ENCODE measurements at regions not wholly inside any gene's neighbourhood (a gene's known extent, or its start where the extent isn't known, plus 50 kb on each side); places are given as distances from the start of the nearest gene placed in this dataset.
"Not testable (repeated sequence)": the region's sequence is repeated elsewhere in the genome, so short reads cannot be mapped to it uniquely, and the experiment has no call there.

DNA sequence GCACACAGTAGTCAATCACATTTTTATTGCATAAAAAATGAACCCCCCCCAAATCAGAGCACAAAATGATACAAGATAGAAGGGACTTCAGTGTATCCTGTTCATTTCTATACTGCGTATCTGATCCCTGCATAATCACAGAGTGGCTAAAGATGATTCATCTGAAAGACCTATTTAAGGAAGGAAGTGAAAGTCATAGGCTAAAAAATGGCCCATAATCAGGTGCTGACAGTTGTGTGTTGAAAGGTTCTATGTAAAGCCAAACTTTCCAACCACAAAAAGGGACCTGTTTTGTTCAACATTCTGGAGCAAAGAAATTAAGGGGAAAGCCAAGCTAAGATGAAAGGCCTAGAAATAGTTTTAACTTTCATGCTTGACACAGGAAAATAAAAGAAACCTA is 147.8 kb upstream of the ATP2B1 start:
- DNase-seq (ENCODE audit: low spot score) = peak; percentile 45

DNA sequence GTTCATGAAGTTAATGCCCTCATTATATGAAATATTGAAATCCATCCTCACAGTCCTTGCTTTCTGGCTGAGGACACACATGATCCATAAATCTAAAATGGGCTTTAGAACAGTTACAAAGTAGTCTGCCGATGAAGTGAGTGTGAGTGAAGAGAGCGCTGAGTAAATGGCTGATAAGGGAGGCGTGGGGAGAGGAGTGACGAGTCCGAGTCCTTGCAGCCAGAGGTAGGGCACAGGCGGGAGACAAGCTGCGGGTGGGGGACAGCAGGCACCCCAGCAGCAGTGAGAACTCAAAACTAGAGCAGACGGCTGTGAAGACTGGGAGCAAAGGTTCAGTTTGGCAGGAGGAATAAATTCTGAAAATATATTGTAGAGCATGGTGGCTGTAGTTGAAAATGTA is 140.1 kb upstream of the ATP2B1 start:
- DNase-seq (ENCODE audit: low spot score) = no peak

DNA sequence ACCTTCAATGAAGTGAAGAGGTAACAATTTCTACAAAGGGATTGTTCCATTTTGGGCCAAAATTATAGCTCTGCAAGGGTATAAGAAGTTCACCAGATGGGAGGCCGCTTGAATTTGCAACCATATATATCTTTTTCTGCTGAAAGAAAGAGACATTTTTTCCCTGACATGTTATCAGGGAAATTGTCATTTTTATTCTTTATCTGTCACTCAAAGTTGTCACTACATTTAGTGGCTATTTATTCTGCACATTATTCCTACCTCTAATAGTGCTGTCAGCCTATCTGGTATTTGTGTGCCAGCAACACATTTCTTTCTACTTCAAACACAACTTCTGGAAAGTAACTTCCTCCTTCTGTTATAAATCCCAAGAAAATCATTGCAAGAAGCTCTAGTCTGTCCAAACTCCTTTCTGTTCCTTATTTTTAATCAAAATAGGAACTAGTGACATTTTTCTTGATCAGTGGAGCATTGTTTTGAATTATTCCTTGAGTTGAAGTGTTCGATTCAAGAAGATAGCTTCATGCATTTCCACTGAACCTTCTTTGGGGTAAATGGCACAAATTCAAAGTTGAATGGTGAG is 137.9 kb upstream of the ATP2B1 start:
- no peak for DNase-seq (ENCODE audit: low spot score)

DNA sequence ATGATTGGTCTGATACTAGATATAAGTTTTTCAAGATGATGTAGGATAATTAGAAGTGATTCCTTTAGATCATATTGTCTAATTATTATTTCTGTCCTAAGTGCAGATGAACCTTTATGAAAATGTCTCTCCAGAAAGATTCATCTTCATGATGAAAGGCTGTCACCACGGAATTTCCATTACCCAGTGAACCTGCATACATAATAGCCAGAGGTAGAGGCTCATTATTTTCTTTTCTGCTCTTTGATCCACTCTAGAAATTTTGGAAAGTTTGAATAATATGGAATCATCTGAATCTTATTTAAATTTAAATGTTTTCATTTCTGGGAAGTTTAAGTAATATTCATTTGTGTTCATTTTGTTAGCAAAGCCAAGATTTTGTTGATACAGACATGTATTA is 137.1 kb upstream of the ATP2B1 start:
- no peak for DNase-seq (ENCODE audit: low spot score)

DNA sequence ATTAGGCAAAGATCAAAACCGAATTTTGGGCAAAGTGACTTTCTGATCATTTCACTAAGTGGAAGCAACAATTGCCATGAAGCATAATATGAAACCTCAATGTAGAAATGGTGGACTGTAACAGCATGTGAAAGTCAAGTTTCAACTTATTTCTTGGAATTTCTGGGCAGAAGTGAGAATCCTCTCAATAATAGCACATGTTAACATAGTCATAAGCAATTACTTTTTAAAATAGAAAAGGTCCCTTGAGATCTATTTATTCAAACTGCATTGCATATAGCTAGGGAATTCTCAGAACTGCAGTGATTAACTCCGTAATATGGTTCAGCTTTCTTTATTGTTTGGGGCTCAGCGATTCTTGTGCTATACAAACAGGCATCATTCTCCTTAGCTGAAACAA is 136.7 kb upstream of the ATP2B1 start:
- DNase-seq (ENCODE audit: low spot score) = no peak

DNA sequence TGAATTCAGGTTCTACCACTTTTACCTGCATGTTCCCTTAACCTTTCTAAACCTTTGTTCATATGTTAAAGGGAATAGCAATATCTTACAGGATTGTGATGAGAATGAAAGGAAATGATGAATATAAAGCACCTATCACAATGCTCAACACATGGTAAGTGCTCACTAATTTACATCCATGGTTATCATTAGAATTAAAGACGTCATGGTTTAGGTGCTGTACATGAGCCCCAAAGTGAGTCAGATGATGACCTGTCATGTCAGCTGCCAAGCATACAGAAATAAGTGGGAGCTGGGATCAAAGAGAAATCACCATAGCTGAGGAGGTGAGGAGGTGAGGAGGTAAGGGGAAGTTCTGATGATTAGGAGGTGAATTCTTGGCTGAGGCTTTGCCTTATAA is 135.9 kb upstream of the ATP2B1 start:
- no peak for DNase-seq (ENCODE audit: low spot score)

DNA sequence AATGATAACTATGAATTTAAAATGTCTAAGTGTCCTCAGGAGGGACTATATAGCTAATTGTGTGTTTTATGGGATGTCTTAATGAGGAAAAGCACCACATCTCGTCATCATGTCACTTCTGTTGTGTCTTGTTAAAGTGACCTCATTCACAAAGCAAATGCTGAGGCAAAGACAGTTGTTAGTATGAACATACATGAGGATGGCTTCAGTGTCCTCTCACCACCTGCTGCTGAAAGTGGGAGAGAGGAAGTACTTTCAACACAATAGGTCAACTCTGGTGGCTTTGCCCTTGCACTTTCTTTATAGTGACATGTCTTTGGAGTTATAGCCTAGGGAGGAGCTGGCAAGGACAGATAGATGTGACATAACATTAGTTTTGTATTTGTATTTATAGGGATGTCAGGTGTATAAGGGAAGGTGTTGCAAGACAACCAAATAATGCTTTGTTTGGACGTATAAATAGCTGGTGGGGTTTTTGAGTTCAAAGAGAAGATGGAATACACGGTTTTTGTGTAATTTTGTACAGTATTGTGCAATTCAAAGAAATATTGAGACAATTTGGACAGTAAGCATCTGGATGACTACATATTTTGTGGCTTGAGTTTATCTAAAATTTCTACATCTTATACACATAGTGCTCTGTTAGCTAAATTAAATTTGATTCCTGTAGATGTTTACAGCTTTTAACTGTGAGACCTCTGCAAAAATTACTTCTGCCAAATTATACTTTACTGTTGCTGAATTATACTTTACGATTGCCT is 131.7 kb upstream of the ATP2B1 start:
- peak; percentile 10 for DNase-seq (ENCODE audit: low spot score)

DNA sequence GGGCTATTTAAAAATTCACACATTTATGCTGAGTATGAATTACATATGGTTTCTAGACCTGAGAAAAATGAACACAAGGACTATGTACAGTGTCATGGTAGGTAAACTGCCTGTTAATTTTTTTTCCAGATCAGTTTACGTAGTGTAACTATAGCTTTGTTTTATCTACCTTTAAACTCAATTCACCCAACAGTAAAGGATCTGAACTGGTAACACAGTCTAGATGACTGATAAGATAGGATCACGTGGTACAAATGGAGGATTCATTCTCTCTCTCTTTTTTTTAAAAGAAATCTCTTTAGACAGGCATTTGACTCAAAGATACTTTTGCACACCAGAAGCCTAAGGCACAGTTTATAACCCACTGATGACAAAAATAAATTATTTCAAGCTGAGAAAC is 130.8 kb upstream of the ATP2B1 start:
- no peak for DNase-seq (ENCODE audit: low spot score)

DNA sequence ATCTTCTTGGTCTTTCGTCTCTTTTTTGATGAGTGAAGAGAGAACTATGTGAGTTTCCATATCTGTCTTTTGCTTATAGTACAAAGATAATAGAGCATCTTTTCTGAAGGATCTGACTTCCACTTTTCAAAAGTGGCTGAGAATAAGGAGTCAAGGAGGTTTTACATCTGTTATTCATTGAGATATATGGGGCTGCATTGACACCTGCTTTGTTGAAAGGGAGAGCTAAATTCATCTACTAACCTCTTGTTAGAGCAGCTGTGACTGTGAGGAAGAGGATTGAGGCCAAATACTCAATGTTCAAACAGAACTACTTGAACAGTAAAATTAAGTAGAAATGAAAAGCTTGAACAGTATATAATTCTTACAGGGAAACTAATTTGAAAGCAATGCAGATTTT is 130.2 kb upstream of the ATP2B1 start:
- no peak for DNase-seq (ENCODE audit: low spot score)

DNA sequence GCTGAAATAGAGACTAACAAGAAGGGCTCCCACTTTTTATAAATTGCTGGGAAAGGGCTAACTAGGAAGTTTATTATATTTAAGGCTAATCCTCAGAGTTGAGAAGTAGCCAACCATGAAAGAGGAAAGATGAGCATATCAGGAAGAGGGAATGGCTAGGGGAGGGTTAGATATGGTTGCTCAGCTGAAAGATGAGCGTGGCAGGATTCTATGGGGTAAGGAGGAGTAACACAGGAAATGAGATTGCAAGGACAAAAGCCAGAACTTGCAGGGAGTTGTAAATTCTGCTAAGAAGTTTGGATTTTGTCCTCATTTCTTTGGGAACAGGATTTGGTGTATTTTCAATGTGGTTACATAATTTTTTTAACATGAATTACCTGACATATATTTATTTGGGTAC is 127.4 kb upstream of the ATP2B1 start:
- no peak for DNase-seq (ENCODE audit: low spot score)

DNA sequence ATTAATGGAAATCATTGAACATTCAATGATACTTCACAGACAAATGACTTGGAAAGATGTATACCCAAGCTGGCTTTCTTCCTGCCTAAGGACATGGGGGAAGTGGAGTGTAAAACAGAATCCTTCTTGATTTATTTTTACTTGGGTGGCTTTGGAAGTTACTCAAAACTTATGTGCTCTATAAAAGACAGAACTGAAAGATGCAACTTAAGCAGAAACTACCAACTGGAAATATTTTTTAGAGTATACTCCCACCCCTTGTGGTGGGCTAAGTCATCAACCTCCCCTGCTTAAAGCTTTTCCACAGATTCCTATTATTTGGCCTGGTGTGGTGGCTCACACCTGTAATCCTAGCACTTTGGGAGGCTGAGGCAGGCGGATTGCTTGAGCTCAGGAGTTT is 126.0 kb upstream of the ATP2B1 start:
- no peak for DNase-seq (ENCODE audit: low spot score)

DNA sequence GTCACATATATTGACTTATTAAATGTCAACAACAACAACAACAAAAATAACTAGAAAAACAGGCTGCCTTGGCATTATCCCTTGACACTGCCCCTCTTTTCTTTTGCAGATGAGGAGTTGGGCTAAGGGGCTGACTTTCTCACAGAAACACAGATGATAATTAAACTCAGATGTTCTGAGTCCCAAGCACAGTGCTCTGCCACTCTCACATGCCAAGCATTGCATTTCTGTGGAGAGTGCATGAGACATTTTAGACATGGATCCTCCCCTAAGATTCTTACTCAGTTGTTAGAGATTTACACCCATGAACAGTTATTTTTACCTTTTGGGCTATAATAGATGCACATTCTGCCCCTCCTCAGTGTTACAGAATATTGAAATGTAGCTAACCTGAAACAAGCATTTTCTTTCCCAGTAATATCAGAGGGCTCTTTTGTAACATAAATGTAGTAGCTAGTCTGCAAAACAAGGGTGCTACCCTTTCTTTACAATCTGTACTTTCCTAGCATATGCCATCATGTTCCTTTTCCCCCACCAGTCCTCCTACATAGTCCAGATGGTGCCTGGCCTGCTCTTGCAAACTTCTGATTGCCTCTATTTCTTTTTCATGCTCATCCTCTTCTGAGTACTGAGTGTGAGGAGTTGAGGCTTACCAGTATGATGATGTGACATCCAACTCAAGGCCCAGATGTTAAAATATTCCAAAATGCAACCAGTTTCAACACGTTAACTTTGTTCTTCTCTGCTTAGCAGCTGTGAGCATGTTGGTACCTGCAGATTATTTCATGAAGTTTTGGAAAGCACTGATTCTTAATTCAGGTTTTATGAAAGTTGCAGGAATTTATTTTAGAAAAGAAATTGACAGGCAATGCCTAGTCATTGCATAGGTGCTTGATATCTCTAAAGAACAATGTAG is 125.0 kb upstream of the ATP2B1 start:
- DNase-seq (ENCODE audit: low spot score) = peak; percentile 54

DNA sequence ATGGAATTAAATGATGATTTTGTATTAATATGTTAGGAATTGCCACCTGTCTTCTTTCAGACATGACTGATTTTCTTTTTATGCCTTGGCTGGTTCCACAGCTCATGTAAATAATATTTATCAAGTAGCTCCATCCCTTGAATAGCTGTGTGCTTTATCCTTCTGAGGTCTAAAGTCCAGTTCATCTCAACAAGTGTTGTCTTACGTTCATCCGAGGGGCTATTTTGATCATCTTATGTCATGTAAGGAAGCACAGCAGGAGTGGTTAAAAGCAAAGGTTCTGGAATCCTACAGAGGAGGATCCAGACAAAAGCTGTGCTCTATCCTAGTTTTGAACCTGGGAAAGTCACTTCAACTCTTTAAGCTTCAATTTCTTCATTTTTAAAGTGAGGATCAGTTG is 123.7 kb upstream of the ATP2B1 start:
- no peak for DNase-seq (ENCODE audit: low spot score)

DNA sequence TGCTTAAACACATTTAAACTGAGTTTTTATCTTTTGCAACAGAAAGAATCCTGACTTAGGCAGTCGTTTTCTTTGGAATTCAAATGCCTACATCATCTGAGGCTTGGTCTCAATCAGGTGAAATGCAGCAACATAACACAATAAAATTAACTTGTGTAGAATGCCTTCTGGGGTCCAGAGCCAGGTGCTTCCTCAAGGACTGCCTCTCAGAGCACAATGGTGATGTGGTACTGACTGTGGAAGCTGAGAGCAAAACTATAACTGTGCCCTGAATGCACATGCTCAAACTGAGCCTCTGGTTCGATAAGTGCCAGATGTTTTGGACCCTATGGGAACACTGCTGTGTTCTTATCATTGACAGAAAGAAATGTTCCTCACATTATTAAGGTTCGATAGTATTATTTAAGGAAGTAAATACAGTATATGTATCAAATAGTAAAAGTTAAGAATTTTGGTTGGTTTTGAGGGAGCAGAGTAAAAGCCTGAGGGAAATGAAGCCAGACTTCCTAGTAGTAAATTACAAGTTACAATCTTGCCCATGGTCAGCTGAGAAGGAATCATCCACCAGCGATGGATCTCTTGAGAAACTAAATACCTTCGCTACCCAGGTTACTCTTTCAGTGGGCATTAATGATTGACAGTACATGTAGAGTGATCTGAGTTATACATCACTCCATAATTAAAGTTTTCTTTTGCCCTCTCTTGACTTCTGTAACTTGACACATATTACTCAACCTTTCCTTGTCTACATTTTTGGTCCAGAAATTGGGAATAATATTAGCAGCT is 122.9 kb upstream of the ATP2B1 start:
- DNase-seq (ENCODE audit: low spot score) = no peak

DNA sequence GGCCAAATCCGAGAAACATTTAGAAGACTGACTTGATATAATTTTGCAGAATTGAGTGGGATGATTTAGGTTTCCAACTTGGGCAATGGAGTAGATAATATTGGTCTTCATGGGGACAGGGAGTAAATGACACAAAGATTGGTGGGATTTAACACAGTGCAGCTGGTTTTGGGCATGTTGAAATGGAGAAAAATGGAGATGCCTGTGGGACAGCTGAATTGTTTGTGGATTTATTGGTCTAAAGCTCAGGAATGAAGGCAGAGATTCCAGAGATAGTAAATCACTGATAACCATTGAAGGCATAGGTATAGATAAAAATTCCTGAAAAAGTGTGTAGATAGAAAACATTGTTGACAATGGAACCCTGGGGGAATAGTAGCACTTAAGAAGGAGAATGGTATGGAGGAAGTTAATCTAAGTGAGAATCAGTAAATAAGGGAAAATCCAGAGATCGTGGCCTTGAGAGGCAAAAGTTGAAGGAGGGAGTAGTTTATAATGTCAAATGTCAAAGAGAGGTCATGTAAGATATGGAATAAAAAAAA is 120.9 kb upstream of the ATP2B1 start:
- DNase-seq (ENCODE audit: low spot score) = no peak

DNA sequence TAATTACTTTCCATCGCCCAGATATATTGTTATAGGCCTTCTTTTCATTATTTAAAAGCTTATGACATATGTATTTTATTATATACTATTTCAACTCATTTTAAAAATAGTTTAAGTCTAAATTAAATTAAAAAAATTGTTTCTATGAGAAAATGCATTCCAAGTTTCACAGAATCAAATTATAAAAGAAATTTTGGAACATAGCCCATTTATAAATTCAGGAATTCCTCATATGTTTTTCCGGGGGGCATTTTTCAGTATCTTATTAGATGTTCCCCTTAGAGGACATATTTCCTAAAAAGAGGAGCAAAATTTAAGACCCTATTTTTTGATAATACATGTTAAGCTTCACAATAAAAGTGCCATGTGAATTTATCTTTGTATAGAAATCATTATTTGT is 119.9 kb upstream of the ATP2B1 start:
- no peak for DNase-seq (ENCODE audit: low spot score)

DNA sequence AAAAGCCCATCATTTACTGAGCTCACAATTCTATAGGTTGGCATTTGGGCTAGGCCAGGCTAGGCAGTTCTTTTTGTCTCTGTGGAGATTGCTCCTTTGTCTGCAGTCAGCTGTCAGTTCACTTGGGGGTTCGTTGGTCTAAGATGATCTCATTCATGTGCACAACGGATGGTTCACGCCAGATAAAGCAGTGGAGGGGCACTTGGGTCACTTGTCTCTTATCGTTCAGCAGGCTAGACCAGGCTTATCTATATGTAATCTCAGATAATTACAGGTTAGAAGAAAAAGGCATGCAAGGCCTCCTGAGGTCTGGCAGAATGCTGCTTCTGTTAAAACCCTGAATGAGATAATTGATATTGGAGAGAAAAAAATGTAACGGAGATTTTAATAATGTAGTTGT is 119.0 kb upstream of the ATP2B1 start:
- no peak for DNase-seq (ENCODE audit: low spot score)

DNA sequence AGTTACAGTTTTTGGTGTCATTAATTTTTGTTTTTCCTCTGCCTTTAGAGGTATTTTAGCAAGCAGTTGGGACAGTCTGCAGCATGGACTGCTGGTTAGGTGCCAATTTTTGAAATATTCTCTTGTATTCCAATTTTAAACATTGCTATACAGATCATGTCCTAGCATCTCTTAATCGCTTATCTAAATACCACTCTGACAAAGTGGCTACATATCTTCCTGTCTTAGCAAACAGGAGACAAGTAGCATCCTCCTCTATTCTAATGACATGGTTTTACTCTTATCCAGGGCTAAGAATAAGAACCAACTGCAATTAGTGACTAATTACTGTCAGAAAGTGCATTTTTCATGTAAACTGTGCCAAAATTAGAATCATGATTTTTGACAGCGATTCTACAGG is 117.8 kb upstream of the ATP2B1 start:
- no peak for DNase-seq (ENCODE audit: low spot score)

DNA sequence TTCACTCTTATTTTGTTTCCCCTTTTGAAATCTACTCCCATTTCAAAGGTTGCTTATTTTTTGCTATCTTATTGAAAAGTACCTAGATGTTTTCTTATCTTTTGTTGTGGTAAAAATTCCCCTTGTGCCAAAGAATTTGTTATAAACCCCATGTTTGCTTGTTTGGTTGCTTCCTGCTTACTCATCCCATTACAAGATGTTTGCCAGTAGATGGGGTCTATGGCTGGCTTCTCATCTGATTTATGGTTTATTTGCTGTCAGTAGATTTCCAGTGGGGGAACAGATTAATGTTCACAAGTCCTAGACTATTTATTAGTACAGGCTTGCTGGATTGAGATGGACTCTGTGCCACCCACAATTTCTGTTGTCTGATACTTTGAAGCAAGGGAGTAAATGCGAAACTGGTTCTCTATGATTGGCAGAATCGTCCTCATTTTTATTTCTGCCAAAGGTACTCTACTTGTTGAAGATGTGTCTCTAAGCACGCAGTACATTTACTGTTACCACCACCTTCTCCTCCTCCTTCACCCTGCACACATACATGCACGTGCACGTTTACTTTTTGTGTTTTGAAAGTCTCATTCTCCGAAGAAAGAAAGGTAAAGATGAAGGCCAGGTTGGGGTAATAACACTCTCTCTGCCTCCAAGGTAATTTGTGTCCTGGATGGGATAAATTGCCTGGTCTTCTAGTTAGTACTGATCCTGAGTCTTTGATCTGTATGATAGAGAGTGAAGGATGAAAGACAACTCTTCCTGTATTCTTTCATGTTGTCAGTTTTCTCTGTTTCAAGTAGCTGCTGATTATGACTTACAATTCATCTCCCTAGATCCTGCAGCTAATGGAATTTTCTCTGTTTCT is 117.2 kb upstream of the ATP2B1 start:
- DNase-seq (ENCODE audit: low spot score) = peak; percentile 7

DNA sequence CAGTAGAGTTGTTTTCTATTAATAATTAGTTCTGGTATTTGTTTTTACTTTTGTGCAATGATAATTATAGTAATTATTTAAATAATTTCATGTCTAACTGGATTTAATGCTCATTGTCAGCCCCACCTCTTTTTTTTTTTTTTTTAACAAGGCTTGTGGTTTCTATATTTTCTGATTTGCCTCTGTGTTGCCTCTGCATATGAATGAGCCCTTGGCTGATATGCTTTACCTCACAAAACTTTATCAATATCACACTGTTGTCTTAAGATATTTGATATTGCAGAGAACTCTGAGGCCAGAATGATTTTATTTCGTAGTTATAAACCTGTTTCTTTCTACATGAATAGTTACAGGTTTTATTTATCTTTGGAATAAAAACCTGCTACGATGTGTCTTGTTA is 116.2 kb upstream of the ATP2B1 start:
- DNase-seq (ENCODE audit: low spot score) = no peak

DNA sequence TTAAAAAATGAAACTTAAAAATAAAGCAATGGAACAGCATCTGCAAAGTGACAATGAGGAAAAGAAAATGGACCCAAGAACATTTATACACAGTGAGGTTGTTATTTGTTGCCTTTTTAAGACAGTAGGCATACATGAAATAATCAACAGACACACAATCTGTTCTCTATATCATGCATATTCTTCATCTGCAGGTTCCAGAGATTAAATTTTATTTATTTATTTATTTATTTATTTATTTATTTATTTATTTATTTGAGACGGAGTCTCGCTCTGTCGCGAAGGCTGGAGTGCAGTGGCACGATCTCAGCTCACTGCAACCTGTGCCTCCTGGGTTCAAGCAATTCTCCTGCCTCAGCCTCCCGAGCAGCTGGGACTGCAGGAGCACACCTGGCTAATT is 114.4 kb upstream of the ATP2B1 start:
- DNase-seq (ENCODE audit: low spot score) = not testable (repeated sequence)
